Right cardiac atrium (tissue), 5 donors: ENCODE measurements at regions not wholly inside any gene's neighbourhood (a gene's known extent, or its start where the extent isn't known, plus 50 kb on each side); places are given as distances from the start of the nearest gene placed in this dataset.

Source experiments
- ATAC-seq, 2 donors: fragments of 200-7000 bp; cut with Tn5 transposase; one replicate each; pipeline versions ENCODE4 v1.8.0 to v1.9.1; 2020; ENCODE audit warnings: moderate library complexity in 2 of 2, mild to moderate bottlenecking in 1 of 2
- DNase-seq, 3 donors: peaks; one replicate each; pipeline ENCODE4 v3.0.0-alpha.2; 2020
- H3K27ac ChIP-seq: one replicate; pipeline ENCODE4 v1.5.1; 2013; ENCODE audit warnings: mild to moderate bottlenecking, low read length, control low read depth, moderate library complexity
- H3K27me3 ChIP-seq: one replicate; pipeline ENCODE4 v1.6.1; 2013; ENCODE audit not compliant: control insufficient read depth, insufficient read depth
- H3K4me1 ChIP-seq: one replicate; pipeline ENCODE4 v1.6.1; 2013; ENCODE audit warnings: low read length; ENCODE audit not compliant: control insufficient read depth, insufficient read depth
- H3K4me3 ChIP-seq: one replicate; pipeline ENCODE4 v1.5.1; 2013; ENCODE audit warnings: low read length, control low read depth
- H3K9me3 ChIP-seq: one replicate; pipeline ENCODE4 v1.6.1; 2013; ENCODE audit warnings: low read length; ENCODE audit not compliant: control insufficient read depth
- WGBS: extraction: QIAGEN DNeasy Blood & Tissue Kit; methylation state at CpG from one replicate; pipeline ENCODE4 v1.1.7; 2013; 5-methylcytosine and 5-hydroxymethylcytosine counted together
- intact Hi-C, 4 donors: fragments of 100-400 bp; cut with DNase I; formaldehyde crosslinking; loops; one replicate each; pipeline versions ENCODE4 v1.11.0 to v1.14.0; 2022 to 2023
- donor health status: healthy with polysubstance abuse.
- donor health status: DM: no; HTN: yes; CAD: no.
- donor health status: DM: no; HTN: no; CAD: no.
- donor health status: DM: no; HTN: yes; CAD: no; lungs with severe emphysema.
- donor health status: DM: yes; HTN: yes; CAD: no.

DNA sequence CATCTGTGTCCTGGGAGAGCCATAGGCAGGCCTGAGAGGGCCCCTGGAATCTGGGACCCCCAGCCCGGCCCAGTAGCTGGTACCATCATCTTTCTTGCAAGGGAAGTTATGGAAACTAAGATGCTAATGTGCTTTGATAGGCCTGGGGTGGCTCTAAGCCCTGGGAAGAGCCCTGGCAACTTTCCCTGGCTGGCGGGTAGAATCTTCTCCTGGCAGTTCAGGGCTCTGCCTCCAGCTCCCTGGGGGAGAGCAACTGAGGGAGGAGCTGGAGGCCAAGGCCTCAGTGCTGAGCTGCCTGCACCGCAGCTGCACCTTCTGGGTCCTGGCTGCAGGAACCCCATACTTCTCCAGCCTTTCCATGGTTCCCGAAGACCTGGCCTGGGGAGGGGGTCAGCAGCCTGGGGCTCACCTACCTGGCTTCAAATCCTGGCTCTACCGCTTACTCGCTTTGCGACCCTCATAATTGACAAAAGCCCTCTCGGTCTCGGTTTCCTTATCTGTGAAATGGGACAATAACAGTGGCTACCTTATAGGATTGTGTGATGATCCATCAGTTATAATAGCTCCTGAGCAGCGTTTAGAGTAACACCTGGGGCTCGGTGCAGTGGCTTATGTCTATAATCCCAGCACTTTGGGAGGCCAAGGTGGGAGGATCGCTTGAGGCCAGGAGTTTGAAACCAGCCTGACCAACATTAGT, 333.7 kb downstream of the SEC14L1 start:
- no peak overlapping the region for H3K4me3 ChIP-seq
- H3K4me1 ChIP-seq: peaks cover 55% of the 10 kb centered on the region
- peak in 2 of 3 donors; percentile 19 to 52 for DNase-seq
- ATAC-seq: no peak
- no peak overlapping the region for H3K27ac ChIP-seq
- intact Hi-C loops: no loop called here
- no peaks in the 10 kb centered on the region for H3K27me3 ChIP-seq
- WGBS: 86% methylated on average over 12 of the region's 12 CpGs
- no peaks in the 10 kb centered on the region for H3K9me3 ChIP-seq

DNA sequence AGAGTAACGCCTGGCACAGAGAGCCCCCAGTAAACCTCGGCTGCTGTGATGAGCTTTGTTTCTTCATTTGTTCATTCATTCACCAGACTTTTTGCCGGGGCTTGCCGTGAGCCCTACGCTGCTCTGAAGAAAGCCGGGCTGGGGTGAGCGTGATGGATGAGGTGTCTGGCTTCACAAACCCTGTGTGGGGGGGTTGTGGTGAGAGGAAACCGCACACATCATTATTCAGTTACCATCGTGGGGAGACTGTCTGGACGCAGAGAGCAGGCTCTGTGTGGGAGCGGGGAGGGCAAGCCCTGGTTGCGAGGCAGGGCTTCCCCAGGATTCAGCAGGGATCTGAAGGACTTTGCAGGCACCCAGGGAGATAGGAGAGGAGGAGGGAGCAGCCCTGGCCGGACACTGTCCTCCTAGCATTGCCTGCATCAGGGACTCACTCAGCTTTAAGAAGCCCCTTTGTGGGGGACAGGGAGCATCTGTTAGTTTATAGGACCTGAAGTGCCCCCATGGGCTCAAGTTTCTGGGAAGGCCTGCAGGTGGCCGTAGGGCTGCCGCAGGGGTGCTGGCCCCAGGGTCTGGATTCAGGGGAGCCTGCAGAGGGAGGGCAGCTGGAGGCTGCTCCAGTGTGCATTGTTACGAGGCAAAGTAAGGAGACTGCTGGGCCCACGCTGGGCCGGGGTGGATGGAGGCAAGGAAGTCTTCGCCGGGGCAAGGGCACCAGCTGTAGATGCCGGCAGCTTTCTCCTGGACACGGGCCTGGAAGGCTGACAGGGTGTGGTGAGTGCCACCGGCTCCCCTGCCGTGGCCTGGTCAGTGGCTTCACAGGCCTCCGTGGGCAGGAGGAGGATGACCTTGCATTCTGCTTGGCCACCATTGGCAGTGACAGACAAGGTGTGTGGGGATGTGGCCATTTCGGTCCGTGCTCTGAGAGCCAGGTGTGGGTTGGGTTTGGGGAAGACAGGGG, 334.5 kb downstream of the SEC14L1 start:
- H3K27ac ChIP-seq: no peak overlapping the region
- H3K9me3 ChIP-seq: no peaks in the 10 kb centered on the region
- whole genome bisulfite sequencing: 82% methylated on average over 27 of the region's 27 CpGs
- H3K27me3 ChIP-seq: no peaks in the 10 kb centered on the region
- ATAC-seq (no peak), DNase-seq (peak in 2 of 3 donors; percentile 16 to 47)
- no peak overlapping the region for H3K4me3 ChIP-seq
- intact Hi-C loops: no loop called here
- peaks cover 54% of the 10 kb centered on the region for H3K4me1 ChIP-seq

DNA sequence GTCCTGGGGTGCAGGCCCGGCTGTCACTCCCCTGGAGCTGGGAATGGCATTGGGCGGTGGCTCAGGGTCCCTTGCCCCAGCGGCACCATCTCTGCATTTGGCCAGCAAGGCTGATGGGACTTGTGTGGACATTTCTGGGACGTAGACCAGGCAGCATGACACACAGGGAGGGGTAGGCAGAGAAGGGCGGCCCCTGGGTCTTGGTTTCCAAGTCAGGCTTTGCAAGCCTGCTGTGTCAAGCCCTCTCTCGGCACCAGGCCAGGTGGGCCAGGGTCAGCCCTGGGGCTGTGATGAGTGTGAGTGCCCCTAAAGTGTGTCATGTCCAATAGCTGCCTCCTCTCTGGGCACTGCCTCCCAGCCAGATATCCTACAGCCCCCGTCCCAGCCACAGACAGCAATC, 335.2 kb downstream of the SEC14L1 start:
- peaks cover 47% of the 10 kb centered on the region for H3K4me1 ChIP-seq
- no peak overlapping the region for H3K27ac ChIP-seq
- intact Hi-C loops: no loop called here
- H3K27me3 ChIP-seq: no peaks in the 10 kb centered on the region
- no peak overlapping the region for H3K4me3 ChIP-seq
- peak in 2 of 3 donors; percentile 28 to 36 for DNase-seq
- WGBS: 83% methylated on average over 7 of the region's 7 CpGs
- ATAC-seq: no peak
- H3K9me3 ChIP-seq: no peaks in the 10 kb centered on the region

DNA sequence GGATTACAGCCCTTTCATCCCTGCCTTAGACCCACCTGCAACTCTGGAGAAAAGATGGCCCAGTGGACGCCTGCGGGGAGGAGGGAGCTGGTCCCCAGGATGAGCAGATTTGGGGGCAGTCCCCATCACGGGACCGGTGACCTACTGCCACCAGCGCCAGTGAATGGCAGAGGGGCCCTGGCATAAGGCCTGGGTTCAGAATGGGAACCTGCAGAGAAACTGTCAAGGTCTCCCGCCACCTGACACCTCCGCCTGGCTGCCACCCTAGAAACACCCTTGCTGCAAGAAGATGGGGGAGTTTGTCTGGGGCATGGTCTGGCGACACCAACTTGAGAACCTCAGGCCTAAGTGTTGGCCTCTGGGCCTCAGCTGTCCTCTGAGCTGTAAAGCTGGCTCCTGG, 335.7 kb downstream of the SEC14L1 start:
- peak in 2 of 3 donors; percentile 16 to 42 for DNase-seq
- Histone ChIP-seq H3K27me3 (no peaks in the 10 kb centered on the region), H3K4me3 (no peak overlapping the region), H3K4me1 (peaks cover 42% of the 10 kb centered on the region), H3K9me3 (no peaks in the 10 kb centered on the region), H3K27ac (no peak overlapping the region)
- no peak for ATAC-seq
- 91% methylated on average over 8 of the region's 8 CpGs for WGBS
- intact Hi-C loops: no loop called here

DNA sequence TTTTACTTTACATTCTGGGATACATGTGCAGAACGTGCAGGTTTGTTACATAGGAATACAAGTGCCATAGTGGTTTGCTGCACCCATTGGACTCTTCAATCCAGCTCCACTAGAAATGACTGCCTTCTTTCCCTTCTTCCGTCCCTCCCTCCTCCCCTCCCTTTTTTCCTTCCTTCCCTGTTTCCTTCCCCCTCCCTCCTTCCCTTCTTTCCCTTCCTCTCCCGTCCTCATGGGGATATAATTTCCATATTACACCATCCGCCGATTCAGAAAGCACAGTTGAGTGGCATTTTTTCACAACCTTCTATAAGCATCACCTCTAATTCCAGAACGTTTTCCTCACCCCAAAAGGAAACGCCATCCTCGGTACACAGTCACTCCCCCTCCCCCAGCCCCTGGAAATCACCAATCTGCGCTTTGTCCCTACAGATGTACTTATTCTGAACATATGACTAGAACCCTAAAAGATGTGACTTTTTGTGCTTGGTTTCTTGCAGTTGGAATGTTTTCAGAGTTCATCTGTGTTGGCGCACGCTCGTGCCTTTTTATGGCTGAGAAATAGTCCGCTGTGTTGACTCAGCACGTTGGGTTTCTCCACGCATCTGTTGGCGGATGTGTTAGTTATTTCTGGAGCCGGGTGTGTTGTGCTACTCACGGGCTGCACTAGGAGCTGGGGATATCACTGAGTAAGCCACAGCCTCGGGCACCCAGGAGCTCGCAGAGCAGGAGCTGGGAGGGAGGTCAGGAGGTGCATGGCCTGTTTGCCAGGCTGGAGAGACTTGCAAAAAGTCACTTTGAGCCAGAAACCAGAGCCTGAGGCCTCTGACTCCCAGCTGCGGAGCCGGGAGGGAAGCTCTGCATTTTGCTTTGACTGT, 336.4 kb downstream of the SEC14L1 start:
- WGBS: 26% methylated on average over 22 of the region's 22 CpGs
- no peaks in the 10 kb centered on the region for H3K9me3 ChIP-seq
- DNase-seq (peak; percentile 77 to 85 (median 79)), ATAC-seq (peak; percentile 81 to 86)
- H3K27ac ChIP-seq: peak overlapping the region; percentile 70
- H3K27me3 ChIP-seq: no peaks in the 10 kb centered on the region
- H3K4me3 ChIP-seq: no peak overlapping the region
- intact Hi-C loops: no loop called here
- H3K4me1 ChIP-seq: peaks cover 36% of the 10 kb centered on the region

DNA sequence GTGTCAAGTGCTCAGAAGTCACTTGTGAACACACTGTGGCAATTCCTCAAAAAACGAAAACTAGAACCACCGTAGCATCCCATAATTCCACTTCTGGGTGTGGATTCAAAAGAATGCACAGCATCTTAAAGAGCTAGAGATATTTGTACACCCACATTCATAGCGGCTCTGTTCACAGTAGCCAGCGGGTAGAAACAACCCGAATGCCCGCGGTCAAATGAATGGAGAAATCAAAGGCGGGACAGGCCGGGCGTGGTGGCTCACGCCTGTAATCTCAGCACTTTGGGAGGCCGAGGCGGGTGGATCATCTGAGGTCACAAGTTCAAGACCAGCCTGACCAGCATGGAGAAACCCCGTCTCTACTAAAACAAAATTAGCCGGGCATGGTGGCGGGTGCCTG, 337.5 kb downstream of the SEC14L1 start:
- Histone ChIP-seq H3K27ac (no peak overlapping the region), H3K9me3 (no peaks in the 10 kb centered on the region), H3K4me3 (no peak overlapping the region), H3K4me1 (peaks cover 29% of the 10 kb centered on the region), H3K27me3 (no peaks in the 10 kb centered on the region)
- 92% methylated on average over 16 of the region's 16 CpGs for WGBS
- DNase-seq (peak in 1 of 3 donors; percentile 35), ATAC-seq (no peak)
- intact Hi-C loops: no loop called here

DNA sequence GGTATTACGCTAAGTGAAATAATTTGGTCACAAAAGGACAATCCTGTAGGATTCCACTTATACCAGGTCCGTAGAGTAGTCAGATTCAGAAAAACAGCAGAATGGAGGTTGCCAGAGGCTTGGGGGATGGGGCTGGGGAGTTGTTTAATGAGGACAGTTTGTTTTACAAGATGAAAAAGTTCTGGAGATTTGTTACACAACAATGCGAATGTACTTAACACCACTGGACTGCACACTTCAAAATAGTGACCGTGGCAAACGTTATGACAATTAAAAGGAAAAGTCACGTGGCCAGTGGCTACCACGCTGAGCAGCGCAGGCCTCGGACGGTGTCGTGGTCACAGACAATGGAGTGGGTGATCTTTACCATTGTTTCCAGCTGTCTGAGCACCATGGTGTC, 338.1 kb downstream of the SEC14L1 start:
- peaks cover 29% of the 10 kb centered on the region for H3K4me1 ChIP-seq
- H3K9me3 ChIP-seq: no peaks in the 10 kb centered on the region
- no peak overlapping the region for H3K27ac ChIP-seq
- intact Hi-C loops: no loop called here
- no peak overlapping the region for H3K4me3 ChIP-seq
- 93% methylated on average over 11 of the region's 11 CpGs for WGBS
- no peaks in the 10 kb centered on the region for H3K27me3 ChIP-seq
- DNase-seq (peak in 2 of 3 donors; percentile 11 to 43), ATAC-seq (no peak)

DNA sequence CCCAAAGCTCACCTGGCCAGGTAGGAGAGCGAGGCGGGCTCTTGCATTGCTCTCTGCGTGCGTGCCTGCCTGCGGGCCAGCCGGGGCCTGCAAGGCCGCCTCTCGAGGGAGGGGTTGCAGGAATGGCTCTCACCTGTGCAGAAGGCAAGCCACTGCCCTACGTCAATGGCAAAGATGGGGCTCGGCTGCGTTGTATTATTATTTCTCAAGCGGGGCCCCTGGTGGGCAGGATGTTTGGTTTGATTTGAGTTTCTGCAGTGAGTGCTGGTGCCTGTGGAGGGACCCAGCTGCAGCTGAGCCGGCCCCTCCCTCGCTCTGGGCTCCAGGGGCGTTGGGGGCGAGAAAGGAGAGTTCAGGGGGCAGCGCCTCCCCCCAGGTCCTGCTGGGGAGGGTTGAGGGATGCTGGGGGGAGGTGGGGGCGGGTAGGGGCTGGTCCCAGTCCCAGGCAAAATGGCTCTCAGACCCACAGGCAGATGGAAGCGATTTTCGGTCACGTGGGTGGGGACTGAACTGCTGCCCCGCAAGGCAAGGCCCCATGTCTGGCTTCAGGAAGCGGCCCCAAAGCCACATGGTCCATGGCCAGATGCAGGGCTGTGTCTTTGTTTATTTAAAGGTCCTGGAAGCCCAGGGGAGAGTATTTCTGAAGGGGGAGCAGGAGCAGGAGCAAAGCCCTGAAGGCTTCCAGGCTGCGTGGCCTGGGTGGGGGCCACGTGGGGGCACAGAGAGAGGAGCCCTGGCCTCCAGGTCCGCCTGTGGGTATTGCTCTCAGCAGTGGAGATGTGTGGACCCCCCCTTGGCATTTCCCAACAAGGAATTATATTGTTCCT, 338.8 kb downstream of the SEC14L1 start:
- intact Hi-C loops: no loop called here
- no peak overlapping the region for H3K4me3 ChIP-seq
- no peak overlapping the region for H3K27ac ChIP-seq
- no peaks in the 10 kb centered on the region for H3K27me3 ChIP-seq
- ATAC-seq (no peak), DNase-seq (peak in 2 of 3 donors; percentile 29 to 59)
- H3K9me3 ChIP-seq: no peaks in the 10 kb centered on the region
- WGBS: 84% methylated on average over 26 of the region's 26 CpGs
- peaks cover 25% of the 10 kb centered on the region for H3K4me1 ChIP-seq

DNA sequence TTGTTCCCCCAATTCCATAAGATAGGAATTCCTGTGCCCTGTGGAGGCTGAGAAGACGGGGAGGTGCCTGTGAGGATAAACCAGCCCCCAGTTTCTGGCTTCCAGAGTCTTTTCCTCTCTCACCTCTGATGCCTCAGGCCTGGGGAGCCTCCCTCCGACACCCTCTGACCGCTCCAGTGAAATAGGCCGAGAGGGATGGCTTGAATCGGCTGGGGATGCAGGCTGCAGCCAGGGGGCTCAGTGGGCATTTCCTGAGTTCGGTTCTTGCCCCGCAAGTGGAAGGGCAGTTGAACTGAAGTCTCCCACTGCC, 339.4 kb downstream of the SEC14L1 start:
- 79% methylated on average over 7 of the region's 7 CpGs for WGBS
- peak in 1 of 3 donors; percentile 36 for DNase-seq
- Histone ChIP-seq H3K27ac (no peak overlapping the region), H3K4me1 (peaks cover 25% of the 10 kb centered on the region), H3K4me3 (no peak overlapping the region), H3K27me3 (no peaks in the 10 kb centered on the region), H3K9me3 (no peaks in the 10 kb centered on the region)
- ATAC-seq: no peak
- intact Hi-C loops: no loop called here

DNA sequence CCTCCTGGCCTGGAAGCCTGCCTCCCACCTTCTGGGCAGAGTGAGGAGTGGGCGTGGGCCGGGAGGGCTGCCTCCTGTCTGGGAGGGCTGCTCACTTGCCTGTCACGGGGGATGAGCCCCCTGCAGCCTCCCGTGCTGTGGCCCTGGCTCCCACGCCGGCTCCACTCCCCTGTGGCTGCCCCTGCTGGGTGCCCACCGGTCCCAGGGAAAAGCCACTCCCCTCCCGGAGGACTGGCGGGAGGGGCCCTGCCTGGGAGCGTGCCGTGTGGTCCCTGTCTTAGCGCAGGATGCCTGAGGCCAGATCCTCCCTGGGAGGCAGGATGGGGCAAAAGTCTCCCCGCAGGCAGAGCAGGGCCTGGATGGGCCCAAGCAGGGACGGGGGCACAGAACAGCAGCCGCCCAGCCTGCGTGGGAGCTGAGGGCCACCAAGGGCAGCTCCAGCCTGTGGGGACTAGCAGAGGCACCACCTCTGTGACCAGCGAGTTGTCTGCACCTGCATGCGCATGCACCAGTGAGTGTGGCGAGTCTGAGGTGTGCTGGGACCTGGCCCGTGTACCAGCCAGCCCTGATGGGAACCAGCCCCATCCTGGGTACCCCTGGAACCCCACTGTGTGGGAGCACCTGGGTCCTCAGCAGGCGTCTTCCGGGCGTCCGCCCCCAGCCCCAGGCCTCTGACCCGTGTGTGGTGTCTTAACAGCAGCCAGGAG, 339.9 kb downstream of the SEC14L1 start:
- Histone ChIP-seq H3K4me3 (no peak overlapping the region), H3K4me1 (peaks cover 20% of the 10 kb centered on the region), H3K27me3 (no peaks in the 10 kb centered on the region), H3K27ac (no peak overlapping the region), H3K9me3 (no peaks in the 10 kb centered on the region)
- peak in 1 of 3 donors; percentile 37 for DNase-seq
- WGBS: 86% methylated on average over 25 of the region's 25 CpGs
- ATAC-seq: no peak
- intact Hi-C loops: no loop called here
